ENCODE measurements at regions not wholly inside any gene's neighbourhood (a gene's known extent, or its start where the extent isn't known, plus 50 kb on each side); places are given as distances from the start of the nearest gene placed in this dataset.

DNA sequence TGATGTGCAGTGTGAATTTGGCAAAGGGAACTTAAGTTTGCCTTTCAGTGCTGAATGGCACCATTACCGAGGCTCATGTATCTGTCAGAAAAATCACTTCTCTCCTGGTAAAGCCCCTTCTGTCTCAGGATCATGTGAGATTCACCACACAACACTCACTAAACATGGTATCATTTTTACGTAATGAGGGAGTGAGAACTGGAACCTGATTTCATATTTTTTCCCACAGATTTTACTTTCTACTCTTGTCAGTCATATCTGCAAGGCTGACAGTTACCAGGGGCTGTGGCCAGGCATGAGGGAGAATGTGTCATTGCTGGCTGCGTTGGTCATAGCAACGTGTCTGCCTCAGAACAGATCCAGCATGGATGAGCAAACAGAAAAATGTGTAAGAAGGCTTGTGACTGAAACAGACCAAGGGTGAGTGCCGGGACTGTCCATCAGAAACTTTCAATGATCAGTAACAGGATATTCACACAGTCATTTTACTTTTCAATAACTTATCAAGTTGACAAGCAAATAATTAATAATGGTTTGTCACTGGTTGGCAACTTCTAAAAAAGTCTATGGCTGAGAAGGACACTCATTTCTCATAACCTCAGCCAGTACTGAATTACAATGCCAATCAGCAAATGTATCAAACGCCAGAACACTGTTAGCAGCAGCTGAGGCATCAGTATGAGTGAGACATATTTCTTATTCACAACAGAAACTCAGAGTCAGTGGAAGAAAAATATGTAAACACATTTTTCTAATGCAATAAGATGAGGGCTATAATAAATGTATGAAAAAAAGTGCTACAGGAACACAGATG, 100.5 kb downstream of the CDC42EP3 start:
- TF ChIP-seq CBX5 (IDR thresholded peaks at IDR 0.05; ENCODE audit: low read depth, low read length) (no peak), NANOG (IDR thresholded peaks at IDR 0.05; ENCODE audit: insufficient read depth, low read depth, low read length, poor library complexity, severe bottlenecking) (no peak), TEAD4 (IDR thresholded peaks at IDR 0.05; ENCODE audit: low read depth, low read length) (no peak), CTBP2 (IDR thresholded peaks at IDR 0.05; ENCODE audit: borderline replicate concordance, insufficient read depth, insufficient read length, low read length) (no peak), SP2 (IDR thresholded peaks at IDR 0.05; ENCODE audit: low read length) (no peak), EZH2 (IDR thresholded peaks at IDR 0.05; ENCODE audit: low read depth, low read length, severe bottlenecking) (no peak), CREB1 (IDR thresholded peaks at IDR 0.05) (no peak), SUZ12 (IDR thresholded peaks at IDR 0.05; ENCODE audit: low read length) (no peak), ASH2L (IDR thresholded peaks at IDR 0.05; ENCODE audit: low read length) (no peak), RAD21 (IDR thresholded peaks at IDR 0.05 in 1 of 2, conservative IDR thresholded peaks at IDR 0.05 in 1 of 2; ENCODE audit: low read depth in 2 of 2, low read length in 2 of 2) (no peak)
- H2BK12ac ChIP-seq (ENCODE audit: low read depth, low read length), result no peak overlapping the region
- H3K36me3 ChIP-seq (ENCODE audit: control insufficient read depth in 2 of 4, insufficient read depth in 4 of 4, low read length in 3 of 4), result no peaks in the 10 kb centered on the region
- H3K23ac ChIP-seq (ENCODE audit: insufficient read length), result no peak overlapping the region
- H3K9ac ChIP-seq (replicated peaks in 1 of 4; ENCODE audit: extremely low read depth in 1 of 4, low read depth in 3 of 4, low read length in 3 of 4), result no peak overlapping the region
- POLR2A ChIA-PET (ENCODE audit: partially characterized antibody), result no interaction called here
- no peak overlapping the region for H2AFZ ChIP-seq (ENCODE audit: low read length)
- H3K4ac ChIP-seq (replicated peaks; ENCODE audit: insufficient read length, low read depth, low read length), result no peak overlapping the region
- H3K14ac ChIP-seq (ENCODE audit: insufficient read length), result no peak overlapping the region
- DNase-seq (ENCODE audit: low read depth in 1 of 2, low spot score in 2 of 2) (no peak), FAIRE-seq (no peak)
- H4K91ac ChIP-seq (replicated peaks; ENCODE audit: insufficient read length, low read length), result no peak overlapping the region
- H3K18ac ChIP-seq (ENCODE audit: extremely low read depth, low read length), result no peak overlapping the region
- H2AK5ac ChIP-seq (ENCODE audit: low read depth, low read length), result no peak overlapping the region
- H3K23me2 ChIP-seq (ENCODE audit: low read depth, low read length), result no peaks in the 10 kb centered on the region
- no peak overlapping the region for H3K4me2 ChIP-seq (ENCODE audit: insufficient read depth in 1 of 2, low read depth in 2 of 2, low read length in 2 of 2)
- H3K9me3 ChIP-seq (ENCODE audit: insufficient read depth in 2 of 2, low read depth in 1 of 2, low read length in 1 of 2), result no peaks in the 10 kb centered on the region
- CTCF ChIA-PET (ENCODE audit: partially characterized antibody), result interaction anchor here (0.6 kb wide), 1 partner anchor 70 kb away, joined by 3 read pairs; no protein-coding TSS in a partner anchor
- no peak overlapping the region for H2BK15ac ChIP-seq (ENCODE audit: low read length)
- no peak overlapping the region for H3K27ac ChIP-seq (ENCODE audit: low read depth, low read length)
- H2BK5ac ChIP-seq (ENCODE audit: low read depth, low read length), result no peak overlapping the region
- 90% methylated on average over 6 of the region's 6 CpGs; no CpG with 5 or more reads in 1 of the 2 experiments for WGBS, 2 experiments (ENCODE audit: extremely low coverage in 1 of 2, insufficient coverage in 1 of 2, insufficient read length in 1 of 2, insufficient replicate concordance in 2 of 2, low coverage in 1 of 2, low lambda C conversion rate in 2 of 2, missing lambda C conversion rate in 1 of 2)
- H4K5ac ChIP-seq (ENCODE audit: insufficient read length, low read depth, low read length), result no peak overlapping the region
- H4K20me1 ChIP-seq (replicated peaks in 1 of 2; ENCODE audit: control insufficient read depth in 1 of 2, insufficient read depth in 2 of 2, low read length in 2 of 2), result no peaks in the 10 kb centered on the region
- H3K4me1 ChIP-seq (replicated peaks in 1 of 4; ENCODE audit: control insufficient read depth in 3 of 4, insufficient read depth in 4 of 4, low read length in 3 of 4), result no peaks in the 10 kb centered on the region
- H3K79me2 ChIP-seq (ENCODE audit: control insufficient read depth in 1 of 2, insufficient read depth in 2 of 2, low read length in 2 of 2), result no peaks in the 10 kb centered on the region
- H2BK20ac ChIP-seq (ENCODE audit: low read length), result no peak overlapping the region
- no peak overlapping the region for H3K56ac ChIP-seq (replicated peaks; ENCODE audit: insufficient read length, low read depth, low read length)
- no peak overlapping the region for H2BK120ac ChIP-seq (replicated peaks; ENCODE audit: low read depth, low read length)
- no peak overlapping the region for H4K8ac ChIP-seq (ENCODE audit: extremely low read depth, insufficient read depth, low read length)
- no peaks in the 10 kb centered on the region for H3K79me1 ChIP-seq (ENCODE audit: low read depth, low read length)
- no peaks in the 10 kb centered on the region for H3K27me3 ChIP-seq (replicated peaks in 1 of 4; ENCODE audit: control insufficient read depth in 3 of 4, extremely low read depth in 1 of 4, insufficient read depth in 3 of 4, low read length in 3 of 4)
- H3K4me3 ChIP-seq (ENCODE audit: extremely low read depth in 1 of 4, insufficient read depth in 2 of 4, low read depth in 3 of 4, low read length in 4 of 4), result no peak overlapping the region

Measured in H1 (cell line).